HEK293T (cell line): ENCODE measurements at regions not wholly inside any gene's neighbourhood (a gene's known extent, or its start where the extent isn't known, plus 50 kb on each side); places are given as distances from the start of the nearest gene placed in this dataset.

ENCODE experiments used
- ARNT ChIP-seq: fragments of 450-650 bp; IDR thresholded peaks from 2 replicates; pipeline ENCODE4 v1.6.1; 2017; ENCODE audit warnings: mild to moderate bottlenecking
- BHLHE40 ChIP-seq: fragments of 450-650 bp; IDR thresholded peaks from 2 replicates; pipeline ENCODE4 v1.6.1; 2016; ENCODE audit warnings: mild to moderate bottlenecking, moderate library complexity, borderline replicate concordance
- CTBP1 ChIP-seq: fragments of 450-650 bp; IDR thresholded peaks from 2 replicates; pipeline ENCODE4 v1.6.1; 2016; ENCODE audit warnings: borderline replicate concordance
- FOXA1 ChIP-seq: fragments of 450-650 bp; IDR thresholded peaks from 2 replicates; pipeline ENCODE4 v1.6.1; 2016; ENCODE audit warnings: mild to moderate bottlenecking
- FOXK2 ChIP-seq: fragments of 450-650 bp; IDR thresholded peaks from 2 replicates; pipeline ENCODE4 v1.6.1; 2016; ENCODE audit warnings: mild to moderate bottlenecking
- HDGF ChIP-seq: fragments of 450-650 bp; IDR thresholded peaks from 2 replicates; pipeline ENCODE4 v1.6.1; 2017; ENCODE audit warnings: antibody characterized with exemption, borderline replicate concordance
- LEF1 ChIP-seq: fragments of 450-650 bp; IDR thresholded peaks from 2 replicates; pipeline ENCODE4 v1.6.1; 2017; ENCODE audit warnings: mild to moderate bottlenecking, borderline replicate concordance
- SUZ12 ChIP-seq: fragments of 450-650 bp; IDR thresholded peaks from 2 replicates; pipeline ENCODE4 v1.6.1; 2016; ENCODE audit warnings: mild to moderate bottlenecking

GRCh38 chr16:11494433-11494832 lies 92.3 kb downstream of the LITAF start:
- no peak for TF ChIP-seq HDGF
- no peak for TF ChIP-seq FOXA1
- no peak for TF ChIP-seq CTBP1
- no peak for TF ChIP-seq ARNT
- no peak for TF ChIP-seq BHLHE40
- TF ChIP-seq SUZ12 = no peak
- TF ChIP-seq FOXK2 = no peak
- TF ChIP-seq LEF1 = no peak
